Neural progenitor cell (in vitro differentiated cells): ENCODE measurements at regions not wholly inside any gene's neighbourhood (a gene's known extent, or its start where the extent isn't known, plus 50 kb on each side); places are given as distances from the start of the nearest gene placed in this dataset.

ENCODE experiments used
- DNase-seq: peaks from one replicate; pipeline ENCODE4 v3.0.0-alpha.2; 2016; ENCODE audit warnings: low spot score
- H2AFZ ChIP-seq: fragments of 200-600 bp; sonication (generic); replicated peaks from 2 replicates; pipeline ENCODE4 v1.6.1; 2016; ENCODE audit warnings: antibody characterized with exemption
- H3F3A ChIP-seq: fragments of 200-600 bp; sonication (generic); 2 replicates; pipeline ENCODE4 v1.6.1; 2016; ENCODE audit warnings: antibody characterized with exemption, low read depth
- H3K27ac ChIP-seq: fragments of 200-600 bp; sonication (generic); 2 replicates; pipeline ENCODE4 v1.5.1; 2016; ENCODE audit warnings: mild to moderate bottlenecking
- H3K27me3 ChIP-seq: fragments of 200-600 bp; sonication (generic); 2 replicates; pipeline ENCODE4 v1.6.1; 2016; ENCODE audit warnings: mild to moderate bottlenecking, moderate library complexity
- H3K36me3 ChIP-seq: fragments of 200-600 bp; sonication (generic); 2 replicates; pipeline ENCODE4 v1.5.1; 2016
- H3K4me1 ChIP-seq: fragments of 200-600 bp; sonication (generic); 2 replicates; pipeline ENCODE4 v1.6.1; 2016; ENCODE audit warnings: mixed run types
- H3K4me2 ChIP-seq: fragments of 200-600 bp; sonication (generic); 2 replicates; pipeline ENCODE4 v1.6.1; 2016
- H3K4me3 ChIP-seq: fragments of 200-600 bp; sonication (generic); 2 replicates; pipeline ENCODE4 v1.5.1; 2016
- H3K79me2 ChIP-seq: fragments of 200-600 bp; sonication (generic); 2 replicates; pipeline ENCODE4 v1.6.1; 2016; ENCODE audit warnings: low read depth
- H3K9ac ChIP-seq: fragments of 200-600 bp; sonication (generic); 2 replicates; pipeline ENCODE4 v1.6.1; 2016
- H3K9me3 ChIP-seq: fragments of 200-600 bp; sonication (generic); 2 replicates; pipeline ENCODE4 v1.5.1; 2016; ENCODE audit warnings: low read depth
- H4K20me1 ChIP-seq: fragments of 200-600 bp; sonication (generic); 2 replicates; pipeline ENCODE4 v1.6.1; 2016; ENCODE audit warnings: low read depth
- H3K27ac Mint-ChIP-seq: 3 replicates; pipeline ENCODE4 v1.8.0; 2021; ENCODE audit warnings: mixed read lengths
- H3K27me3 Mint-ChIP-seq: 2 replicates; pipeline ENCODE4 v1.8.0; 2022; ENCODE audit warnings: low read depth, mild to moderate bottlenecking, inconsistent platforms, moderate library complexity, mixed read lengths; ENCODE audit not compliant: insufficient read depth
- H3K36me3 Mint-ChIP-seq: 3 replicates; pipeline ENCODE4 v1.8.0; 2021; ENCODE audit warnings: mixed read lengths
- H3K4me1 Mint-ChIP-seq: 3 replicates; pipeline ENCODE4 v1.8.0; 2021; ENCODE audit warnings: mixed read lengths
- H3K4me3 Mint-ChIP-seq: 3 replicates; pipeline ENCODE4 v1.8.0; 2021; ENCODE audit warnings: mild to moderate bottlenecking, moderate library complexity, mixed read lengths
- H3K9me3 Mint-ChIP-seq: 3 replicates; pipeline ENCODE4 v1.8.0; 2020; ENCODE audit warnings: mixed read lengths
- CTCF ChIP-seq: fragments of 200-600 bp; sonication (generic); IDR thresholded peaks from 2 replicates; pipeline ENCODE4 v1.5.1; 2017; ENCODE audit warnings: antibody characterized with exemption, mild to moderate bottlenecking
- EZH2 ChIP-seq: fragments of 200-600 bp; sonication (generic); IDR thresholded peaks from 2 replicates; pipeline ENCODE4 v1.6.1; 2017; ENCODE audit warnings: antibody characterized with exemption, mild to moderate bottlenecking, moderate library complexity
- EZH2phosphoT487 ChIP-seq: fragments of 200-600 bp; sonication (generic); IDR thresholded peaks from 2 replicates; pipeline ENCODE4 v1.6.1; 2017; ENCODE audit warnings: antibody characterized with exemption

GRCh38 chr10:105592468-105592867, 951.4 kb downstream of the SORCS3 start:
- Histone ChIP-seq H3K79me2 (no peaks in the 10 kb centered on the region), H3F3A (no peaks in the 10 kb centered on the region), H3K4me3 (no peak overlapping the region), H3K27ac (no peak overlapping the region), H3K9me3 (no peaks in the 10 kb centered on the region), H3K4me2 (no peak overlapping the region), H3K4me1 (no peaks in the 10 kb centered on the region), H3K36me3 (no peaks in the 10 kb centered on the region), H3K9ac (no peak overlapping the region), H3K27me3 (no peaks in the 10 kb centered on the region), H4K20me1 (no peaks in the 10 kb centered on the region), H2AFZ (no peak overlapping the region)
- Mint-ChIP-seq H3K4me3 (no peak overlapping the region), H3K27ac (no peak overlapping the region), H3K27me3 (no peaks in the 10 kb centered on the region), H3K4me1 (peaks cover 5% of the 10 kb centered on the region), H3K9me3 (peaks cover 4% of the 10 kb centered on the region), H3K36me3 (peaks cover 2% of the 10 kb centered on the region)
- DNase-seq = no peak
- TF ChIP-seq CTCF (no peak), EZH2 (no peak), EZH2phosphoT487 (no peak)

GRCh38 chr10:105586451-105587098, 945.5 kb downstream of the SORCS3 start:
- Mint-ChIP-seq H3K4me1 (peaks cover 3% of the 10 kb centered on the region), H3K27ac (no peak overlapping the region), H3K9me3 (no peaks in the 10 kb centered on the region), H3K36me3 (no peaks in the 10 kb centered on the region), H3K27me3 (no peaks in the 10 kb centered on the region), H3K4me3 (no peak overlapping the region)
- H3K4me2 ChIP-seq = no peak overlapping the region
- H3K79me2 ChIP-seq = no peaks in the 10 kb centered on the region
- TF ChIP-seq EZH2 (no peak), CTCF (no peak), EZH2phosphoT487 (no peak)
- no peaks in the 10 kb centered on the region for H3F3A ChIP-seq
- no peak overlapping the region for H3K27ac ChIP-seq
- DNase-seq = no peak
- no peaks in the 10 kb centered on the region for H3K27me3 ChIP-seq
- H3K4me1 ChIP-seq = peaks cover 3% of the 10 kb centered on the region
- H2AFZ ChIP-seq = no peak overlapping the region
- H3K9ac ChIP-seq = no peak overlapping the region
- H3K36me3 ChIP-seq = no peaks in the 10 kb centered on the region
- H3K4me3 ChIP-seq = no peak overlapping the region
- H4K20me1 ChIP-seq = no peaks in the 10 kb centered on the region
- H3K9me3 ChIP-seq = no peaks in the 10 kb centered on the region

DNA sequence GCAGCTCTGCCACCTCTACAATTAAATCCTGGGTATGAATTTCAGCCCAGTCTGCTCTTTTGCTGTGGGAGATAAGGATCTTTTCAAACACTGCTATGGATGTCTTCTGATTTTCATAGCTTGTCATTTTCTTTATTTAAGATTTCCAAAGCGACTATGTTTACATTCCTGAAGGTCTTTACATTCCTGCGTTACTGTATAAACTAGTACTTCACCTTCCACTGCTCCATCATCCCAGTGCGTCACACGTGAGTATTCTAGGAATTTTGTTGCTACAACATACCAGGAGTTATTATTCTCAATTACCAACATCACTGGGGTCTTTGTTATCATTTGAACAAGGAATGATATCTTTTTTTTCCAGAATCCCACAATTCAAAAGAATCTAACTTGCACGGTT, 944.7 kb downstream of the SORCS3 start:
- H3K4me3 ChIP-seq = no peak overlapping the region
- no peaks in the 10 kb centered on the region for H3K36me3 ChIP-seq
- no peak overlapping the region for H3K27ac ChIP-seq
- no peak for DNase-seq
- no peak overlapping the region for H3K27ac Mint-ChIP-seq
- H3K27me3 ChIP-seq = no peaks in the 10 kb centered on the region
- TF ChIP-seq EZH2phosphoT487 (no peak), CTCF (no peak), EZH2 (no peak)
- peaks cover 3% of the 10 kb centered on the region for H3K4me1 ChIP-seq
- no peak overlapping the region for H3K9ac ChIP-seq
- no peaks in the 10 kb centered on the region for H3F3A ChIP-seq
- H3K36me3 Mint-ChIP-seq = no peaks in the 10 kb centered on the region
- H3K4me2 ChIP-seq = no peak overlapping the region
- no peaks in the 10 kb centered on the region for H3K9me3 Mint-ChIP-seq
- H3K4me1 Mint-ChIP-seq = no peaks in the 10 kb centered on the region
- H4K20me1 ChIP-seq = no peaks in the 10 kb centered on the region
- H3K79me2 ChIP-seq = no peaks in the 10 kb centered on the region
- H2AFZ ChIP-seq = no peak overlapping the region
- no peak overlapping the region for H3K4me3 Mint-ChIP-seq
- no peaks in the 10 kb centered on the region for H3K9me3 ChIP-seq
- H3K27me3 Mint-ChIP-seq = no peaks in the 10 kb centered on the region
